ENCODE measurements at regions not wholly inside any gene's neighbourhood (a gene's known extent, or its start where the extent isn't known, plus 50 kb on each side); places are given as distances from the start of the nearest gene placed in this dataset.

DNA sequence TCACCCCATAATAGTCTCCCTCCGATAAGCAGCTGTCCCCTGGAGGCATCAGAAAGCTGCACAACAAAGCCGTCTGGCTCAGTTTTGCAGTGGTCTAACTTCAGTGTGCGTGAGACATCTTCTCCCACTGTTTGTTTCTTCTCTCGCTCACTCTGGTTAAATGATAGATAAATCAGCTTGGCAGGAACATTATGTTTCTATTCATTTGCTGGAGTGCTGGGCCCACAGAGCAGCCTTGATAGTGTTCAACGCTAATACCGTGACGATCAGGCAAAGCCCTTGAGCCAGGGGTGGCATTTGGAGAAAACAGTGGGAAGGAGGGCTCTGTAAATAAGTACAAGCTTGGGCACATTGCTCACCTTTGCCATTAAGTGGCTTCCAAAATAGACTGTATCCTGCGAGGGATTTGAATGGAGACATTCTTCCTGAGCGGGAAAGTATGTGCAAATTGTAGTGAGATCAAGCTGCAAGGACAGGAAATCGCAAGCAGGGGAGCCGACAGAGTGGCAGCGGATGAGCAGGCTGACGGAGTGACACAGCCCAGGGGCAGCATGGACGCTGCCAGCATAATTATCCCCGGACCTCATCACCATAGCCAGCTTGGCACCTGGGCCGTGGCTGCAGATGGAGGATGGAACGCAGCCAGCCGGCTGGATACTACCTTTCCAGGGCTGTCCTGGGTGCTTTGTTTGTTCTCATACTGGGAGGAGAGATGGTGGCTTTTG, 256.8 kb upstream of the FZD8 start:
- TF ChIP-seq, protein P1, sequence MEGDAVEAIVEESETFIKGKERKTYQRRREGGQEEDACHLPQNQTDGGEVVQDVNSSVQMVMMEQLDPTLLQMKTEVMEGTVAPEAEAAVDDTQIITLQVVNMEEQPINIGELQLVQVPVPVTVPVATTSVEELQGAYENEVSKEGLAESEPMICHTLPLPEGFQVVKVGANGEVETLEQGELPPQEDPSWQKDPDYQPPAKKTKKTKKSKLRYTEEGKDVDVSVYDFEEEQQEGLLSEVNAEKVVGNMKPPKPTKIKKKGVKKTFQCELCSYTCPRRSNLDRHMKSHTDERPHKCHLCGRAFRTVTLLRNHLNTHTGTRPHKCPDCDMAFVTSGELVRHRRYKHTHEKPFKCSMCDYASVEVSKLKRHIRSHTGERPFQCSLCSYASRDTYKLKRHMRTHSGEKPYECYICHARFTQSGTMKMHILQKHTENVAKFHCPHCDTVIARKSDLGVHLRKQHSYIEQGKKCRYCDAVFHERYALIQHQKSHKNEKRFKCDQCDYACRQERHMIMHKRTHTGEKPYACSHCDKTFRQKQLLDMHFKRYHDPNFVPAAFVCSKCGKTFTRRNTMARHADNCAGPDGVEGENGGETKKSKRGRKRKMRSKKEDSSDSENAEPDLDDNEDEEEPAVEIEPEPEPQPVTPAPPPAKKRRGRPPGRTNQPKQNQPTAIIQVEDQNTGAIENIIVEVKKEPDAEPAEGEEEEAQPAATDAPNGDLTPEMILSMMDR (IDR thresholded peaks at IDR 0.05): no peak
- no peak for TF ChIP-seq POLR2A (IDR thresholded peaks at IDR 0.05)
